ENCODE measurements at regions not wholly inside any gene's neighbourhood (a gene's known extent, or its start where the extent isn't known, plus 50 kb on each side); places are given as distances from the start of the nearest gene placed in this dataset.

GRCh38 chr4:111697176-111697942 is 447.9 kb upstream of the FAM241A start (continued):
- TF ChIP-seq FOXA2 (IDR thresholded peaks at IDR 0.05) (no peak), NR2F2 (IDR thresholded peaks at IDR 0.05) (no peak), RXRA (IDR thresholded peaks at IDR 0.05) (no peak), YY1 (IDR thresholded peaks at IDR 0.05) (no peak)

GRCh38 chr4:111698361-111698760 is 446.9 kb upstream of the FAM241A start:
- TF ChIP-seq ATF3 (IDR thresholded peaks at IDR 0.05) (no peak), ZBTB33 (IDR thresholded peaks at IDR 0.05) (no peak), TAF1 (conservative IDR thresholded peaks at IDR 0.05) (no peak), SP1 (IDR thresholded peaks at IDR 0.05) (no peak), MAX (IDR thresholded peaks at IDR 0.05) (no peak), HNF4G (IDR thresholded peaks at IDR 0.05) (no peak), CTCF (IDR thresholded peaks at IDR 0.05; ENCODE audit: low read depth, low read length, missing input control) (no peak), GABPA (IDR thresholded peaks at IDR 0.05 in 1 of 2, conservative IDR thresholded peaks at IDR 0.05 in 1 of 2) (no peak), RXRA (IDR thresholded peaks at IDR 0.05) (no peak), FOXA1 (IDR thresholded peaks at IDR 0.05) (no peak), RAD21 (IDR thresholded peaks at IDR 0.05) (no peak), FOXA2 (IDR thresholded peaks at IDR 0.05) (no peak), HNF4A (conservative IDR thresholded peaks at IDR 0.05) (no peak), EGR1 (IDR thresholded peaks at IDR 0.05; ENCODE audit: low read depth in 2 of 2) (no peak), YY1 (IDR thresholded peaks at IDR 0.05) (no peak), NR2F2 (IDR thresholded peaks at IDR 0.05) (no peak), REST (IDR thresholded peaks at IDR 0.05) (no peak), JUND (IDR thresholded peaks at IDR 0.05) (no peak)
- no peak for DNase-seq (ENCODE audit: low spot score)
- Histone ChIP-seq H3K4me3 (ENCODE audit: low read depth in 1 of 3, low read length in 3 of 3) (no peak overlapping the region), H3K27ac (ENCODE audit: low read depth in 1 of 2, low read length in 2 of 2) (no peak overlapping the region), H3K9ac (ENCODE audit: low read depth in 1 of 2, low read length in 2 of 2) (no peak overlapping the region), H3K4me1 (ENCODE audit: control insufficient read depth in 4 of 4, insufficient read depth in 4 of 4, low read length in 3 of 4) (no peaks in the 10 kb centered on the region), H3K27me3 (ENCODE audit: control insufficient read depth in 4 of 4, insufficient read depth in 4 of 4, low read length in 3 of 4) (no peaks in the 10 kb centered on the region), H3K9me3 (ENCODE audit: control insufficient read depth in 4 of 4, low read length in 3 of 4) (no peaks in the 10 kb centered on the region), H3K36me3 (ENCODE audit: control insufficient read depth in 4 of 4, insufficient read depth in 3 of 4, low read depth in 1 of 4, low read length in 3 of 4) (no peaks in the 10 kb centered on the region)

All from liver (tissue), 7 donors.